GM12891 (cell line): ENCODE measurements at regions not wholly inside any gene's neighbourhood (a gene's known extent, or its start where the extent isn't known, plus 50 kb on each side); places are given as distances from the start of the nearest gene placed in this dataset.
A peak's percentile ranks its signal among the peaks of the same experiment; 100 is the strongest.
"Not testable (repeated sequence)": the region's sequence is repeated elsewhere in the genome, so short reads cannot be mapped to it uniquely, and the experiment has no call there.

Experiments
- DNase-seq: peaks from one replicate; pipeline ENCODE4 v3.0.0; 2011; ENCODE audit warnings: low spot score; ENCODE audit not compliant: insufficient read length
- FAIRE-seq: peaks from 2 replicates; lab custom pipeline; 2011; peaks lifted over from hg19 to GRCh38; lab: Jason Lieb, UNC
- PAX5 ChIP-seq: IDR thresholded peaks from 2 replicates; pipeline ENCODE4 v1.6.1; 2011; ENCODE audit warnings: low read length, moderate library complexity, mild to moderate bottlenecking; ENCODE audit not compliant: insufficient read depth, severe bottlenecking
- POLR2A ChIP-seq: IDR thresholded peaks from 2 replicates; pipeline ENCODE4 v1.6.1; 2011; ENCODE audit warnings: low read depth, low read length, control low read depth
- POLR2AphosphoS5 ChIP-seq: IDR thresholded peaks from 2 replicates; pipeline ENCODE4 v1.6.1; 2011; ENCODE audit warnings: low read depth, low read length, control low read depth
- POU2F2 ChIP-seq: IDR thresholded peaks from 2 replicates; pipeline ENCODE4 v1.6.1; 2011; ENCODE audit warnings: low read depth, mild to moderate bottlenecking, control low read depth, low read length, moderate library complexity
- SPI1 ChIP-seq: IDR thresholded peaks from 2 replicates; pipeline ENCODE4 v1.6.1; 2011; ENCODE audit warnings: low read depth, low read length, control low read depth
- TAF1 ChIP-seq: IDR thresholded peaks from 2 replicates; pipeline ENCODE4 v1.6.1; 2011; ENCODE audit warnings: low read depth, low read length, control low read depth

GRCh38 chrX:113800955-113801354 lies 782.9 kb upstream of the HTR2C start:
- DNase-seq: no peak
- TF ChIP-seq SPI1 (no peak), POU2F2 (no peak), POLR2A (no peak), PAX5 (no peak), TAF1 (no peak), POLR2AphosphoS5 (no peak)
- FAIRE-seq: no peak

GRCh38 chrX:113793563-113793962 lies 790.3 kb upstream of the HTR2C start:
- no peak for DNase-seq
- TF ChIP-seq POU2F2 (no peak), PAX5 (no peak), POLR2AphosphoS5 (no peak), SPI1 (no peak), POLR2A (no peak), TAF1 (no peak)
- FAIRE-seq: no peak

- TF ChIP-seq SPI1 (no peak), POLR2A (no peak), TAF1 (no peak), PAX5 (no peak), POLR2AphosphoS5 (no peak), POU2F2 (no peak)
- FAIRE-seq (no peak), DNase-seq (no peak)
Observed at GRCh38 chrX:113790987-113791386, 792.9 kb upstream of the HTR2C start.

GRCh38 chrX:113784754-113785153 lies 799.1 kb upstream of the HTR2C start:
- FAIRE-seq, DNase-seq: not testable (repeated sequence)

GRCh38 chrX:113770806-113771205 lies 813.1 kb upstream of the HTR2C start:
- FAIRE-seq (no peak), DNase-seq (no peak)
- TF ChIP-seq SPI1: no peak
- no peak for TF ChIP-seq POU2F2
- TF ChIP-seq POLR2AphosphoS5: no peak
- no peak for TF ChIP-seq TAF1
- no peak for TF ChIP-seq POLR2A
- TF ChIP-seq PAX5: no peak

GRCh38 chrX:113770071-113770470 lies 813.8 kb upstream of the HTR2C start:
- no peak for FAIRE-seq
- TF ChIP-seq POU2F2 (no peak), PAX5 (no peak), SPI1 (no peak), POLR2A (no peak), POLR2AphosphoS5 (no peak), TAF1 (no peak)
- no peak for DNase-seq

GRCh38 chrX:113759422-113759821 lies 824.5 kb upstream of the HTR2C start:
- DNase-seq (no peak), FAIRE-seq (no peak)
- TF ChIP-seq POLR2A (no peak), POU2F2 (no peak), POLR2AphosphoS5 (no peak), TAF1 (no peak)

- DNase-seq (no peak), FAIRE-seq (peak; percentile 57)
- no peak for TF ChIP-seq PAX5
- TF ChIP-seq POLR2A: no peak
- TF ChIP-seq POLR2AphosphoS5: no peak
- TF ChIP-seq POU2F2: no peak
- peak; percentile 30 for TF ChIP-seq SPI1
- no peak for TF ChIP-seq TAF1
Observed at GRCh38 chrX:113747274-113747973, 836.5 kb upstream of the HTR2C start.

- DNase-seq: no peak
- FAIRE-seq: peak; percentile 66
- TF ChIP-seq SPI1 (peak; percentile 70), POU2F2 (no peak), TAF1 (no peak), PAX5 (no peak), POLR2AphosphoS5 (no peak), POLR2A (no peak)
Observed at GRCh38 chrX:113743069-113743468, 840.8 kb upstream of the HTR2C start.

GRCh38 chrX:113741744-113742143 lies 842.1 kb upstream of the HTR2C start:
- FAIRE-seq (peak; percentile 76), DNase-seq (no peak)
- TF ChIP-seq SPI1 (no peak), POLR2A (no peak), PAX5 (no peak), POLR2AphosphoS5 (no peak), TAF1 (no peak), POU2F2 (no peak)

GRCh38 chrX:113728937-113729336 lies 854.9 kb upstream of the HTR2C start:
- TF ChIP-seq PAX5: no peak
- no peak for TF ChIP-seq SPI1
- no peak for TF ChIP-seq POLR2A
- no peak for TF ChIP-seq POU2F2
- TF ChIP-seq TAF1: no peak
- TF ChIP-seq POLR2AphosphoS5: no peak
- peak; percentile 63 for FAIRE-seq
- no peak for DNase-seq
